Ascending aorta (tissue), 2 donors: ENCODE measurements at regions not wholly inside any gene's neighbourhood (a gene's known extent, or its start where the extent isn't known, plus 50 kb on each side); places are given as distances from the start of the nearest gene placed in this dataset.
A peak's percentile ranks its signal among the peaks of the same experiment; 100 is the strongest.

Experiments used
- DNase-seq, 2 donors: peaks; one replicate each; pipeline ENCODE4 v3.0.0-alpha.2; 2019; ENCODE audit warnings: low spot score in 2 of 2
- H3K27ac ChIP-seq, 2 donors: fragments of 200-600 bp; sonication (generic); one replicate each; pipeline ENCODE4 v1.5.1; 2016 to 2017; ENCODE audit warnings: mild to moderate bottlenecking in 1 of 2
- H3K27me3 ChIP-seq: fragments of 200-600 bp; sonication (generic); one replicate; pipeline ENCODE4 v1.5.1; 2017
- H3K36me3 ChIP-seq, 2 donors: fragments of 200-600 bp; sonication (generic); one replicate each; pipeline ENCODE4 v1.5.1; 2016
- H3K4me1 ChIP-seq, 2 donors: fragments of 200-600 bp; sonication (generic); one replicate each; pipeline ENCODE4 v1.5.1; 2016 to 2017; ENCODE audit warnings: mild to moderate bottlenecking in 1 of 2
- H3K4me3 ChIP-seq, 2 donors: fragments of 200-600 bp; sonication (generic); one replicate each; pipeline ENCODE4 v1.5.1; 2016 to 2017; ENCODE audit warnings: mild to moderate bottlenecking in 1 of 2
- H3K9me3 ChIP-seq, 2 donors: fragments of 200-600 bp; sonication (generic); one replicate each; pipeline ENCODE4 v1.5.1; 2016
- intact Hi-C: fragments of 100-400 bp; cut with DNase I; formaldehyde crosslinking; loops from one replicate; pipeline ENCODE4 v1.15.1; 2023
- TF ChIP-seq, protein P1 (sequence below), 3 experiments: fragments of 200-600 bp in 2 of 3; fragments of 450-650 bp in 1 of 3; sonication (generic) in 2 of 3; IDR thresholded peaks; one replicate each; pipeline ENCODE4 v1.5.1; 2016 to 2019; ENCODE audit warnings: antibody characterized with exemption in 3 of 3, mild to moderate bottlenecking in 1 of 3, moderate library complexity in 1 of 3

DNA sequence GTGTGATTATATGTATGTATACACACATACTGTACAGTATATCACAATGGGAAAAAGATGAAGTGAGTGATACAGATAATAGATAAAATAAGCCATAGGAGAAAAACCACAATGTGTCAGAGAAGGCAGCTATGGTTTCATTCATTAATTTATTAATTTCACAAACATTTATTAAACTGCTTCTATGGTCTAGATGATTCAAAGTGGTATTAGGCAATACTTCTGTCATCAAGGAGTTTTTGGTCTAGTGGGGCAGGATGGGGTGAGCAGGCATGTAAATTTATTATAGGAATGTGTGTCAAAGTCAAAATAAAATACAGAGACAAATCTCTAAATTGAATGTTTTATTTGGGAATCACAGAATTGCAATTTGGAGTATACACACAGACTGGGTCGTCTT is 65.2 kb upstream of the ANKEF1 start:
- intact Hi-C loops, result no loop called here
- TF ChIP-seq, protein P1, sequence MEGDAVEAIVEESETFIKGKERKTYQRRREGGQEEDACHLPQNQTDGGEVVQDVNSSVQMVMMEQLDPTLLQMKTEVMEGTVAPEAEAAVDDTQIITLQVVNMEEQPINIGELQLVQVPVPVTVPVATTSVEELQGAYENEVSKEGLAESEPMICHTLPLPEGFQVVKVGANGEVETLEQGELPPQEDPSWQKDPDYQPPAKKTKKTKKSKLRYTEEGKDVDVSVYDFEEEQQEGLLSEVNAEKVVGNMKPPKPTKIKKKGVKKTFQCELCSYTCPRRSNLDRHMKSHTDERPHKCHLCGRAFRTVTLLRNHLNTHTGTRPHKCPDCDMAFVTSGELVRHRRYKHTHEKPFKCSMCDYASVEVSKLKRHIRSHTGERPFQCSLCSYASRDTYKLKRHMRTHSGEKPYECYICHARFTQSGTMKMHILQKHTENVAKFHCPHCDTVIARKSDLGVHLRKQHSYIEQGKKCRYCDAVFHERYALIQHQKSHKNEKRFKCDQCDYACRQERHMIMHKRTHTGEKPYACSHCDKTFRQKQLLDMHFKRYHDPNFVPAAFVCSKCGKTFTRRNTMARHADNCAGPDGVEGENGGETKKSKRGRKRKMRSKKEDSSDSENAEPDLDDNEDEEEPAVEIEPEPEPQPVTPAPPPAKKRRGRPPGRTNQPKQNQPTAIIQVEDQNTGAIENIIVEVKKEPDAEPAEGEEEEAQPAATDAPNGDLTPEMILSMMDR (IDR thresholded peaks at IDR 0.05), result no peak

GRCh38 chr20:9968015-9968414 is 66.8 kb upstream of the ANKEF1 start:
- Histone ChIP-seq H3K27me3 (no peaks in the 10 kb centered on the region), H3K9me3 (no peaks in the 10 kb centered on the region), H3K4me3 (no peak overlapping the region), H3K36me3 (no peaks in the 10 kb centered on the region), H3K27ac (no peak overlapping the region), H3K4me1 (no peaks in the 10 kb centered on the region)
- TF ChIP-seq, protein P1 (IDR thresholded peaks at IDR 0.05), result no peak
- intact Hi-C loops, result no loop called here
- DNase-seq, result no peak

More for the DNA sequence above, 65.2 kb upstream of the ANKEF1 start:
- no peak overlapping the region for H3K27ac ChIP-seq
- H3K9me3 ChIP-seq, result no peaks in the 10 kb centered on the region
- no peaks in the 10 kb centered on the region for H3K36me3 ChIP-seq
- H3K27me3 ChIP-seq, result no peaks in the 10 kb centered on the region
- no peaks in the 10 kb centered on the region for H3K4me1 ChIP-seq
- DNase-seq, result no peak
- no peak overlapping the region for H3K4me3 ChIP-seq

DNA sequence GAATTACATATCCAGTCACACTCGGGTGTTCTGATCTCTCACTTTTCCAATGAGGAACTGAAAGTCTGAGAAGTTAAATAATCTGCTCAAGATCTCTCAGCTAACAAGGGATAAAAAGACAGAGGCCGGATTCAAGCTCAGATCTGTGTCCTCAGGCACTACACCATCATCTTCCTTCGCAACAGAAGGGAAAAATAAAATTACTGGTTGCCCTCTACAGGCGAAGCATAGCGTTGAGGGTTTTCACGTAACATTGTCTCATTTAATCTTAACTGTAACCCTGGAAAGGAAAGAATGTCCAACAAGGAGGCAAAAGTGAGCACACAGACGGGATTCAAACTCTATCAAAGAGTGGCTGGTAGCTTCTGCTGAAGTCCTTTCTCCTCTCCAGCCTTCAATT is 67.8 kb upstream of the ANKEF1 start:
- intact Hi-C loops, result no loop called here
- no peak overlapping the region for H3K4me3 ChIP-seq
- TF ChIP-seq, protein P1 (IDR thresholded peaks at IDR 0.05), result peak in 1 of 3 experiments; percentile 20
- H3K9me3 ChIP-seq, result no peaks in the 10 kb centered on the region
- no peaks in the 10 kb centered on the region for H3K27me3 ChIP-seq
- no peaks in the 10 kb centered on the region for H3K4me1 ChIP-seq
- no peaks in the 10 kb centered on the region for H3K36me3 ChIP-seq
- H3K27ac ChIP-seq, result no peak overlapping the region
- no peak for DNase-seq

DNA sequence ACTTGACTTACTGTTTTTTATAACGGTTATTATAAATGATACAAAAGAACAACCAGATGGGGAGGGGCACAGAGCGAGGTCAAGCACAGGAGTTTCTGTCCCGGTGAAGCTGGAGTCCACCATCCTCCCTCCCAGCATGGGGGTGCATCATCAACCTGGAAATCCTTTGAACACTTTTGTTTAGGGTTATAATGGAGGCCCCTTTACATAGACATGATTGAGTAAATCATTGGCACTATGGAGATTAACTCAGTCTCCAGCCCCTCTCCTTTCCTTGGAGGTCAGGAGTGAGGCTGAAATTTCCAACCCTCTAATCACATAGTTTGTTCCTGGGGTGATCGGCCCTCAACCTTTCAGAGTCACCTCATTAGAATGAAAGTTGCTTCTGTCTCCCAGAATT is 71.8 kb upstream of the ANKEF1 start:
- Histone ChIP-seq H3K4me1 (no peaks in the 10 kb centered on the region), H3K27me3 (no peaks in the 10 kb centered on the region), H3K36me3 (no peaks in the 10 kb centered on the region), H3K4me3 (no peak overlapping the region), H3K27ac (no peak overlapping the region), H3K9me3 (no peaks in the 10 kb centered on the region)
- DNase-seq, result no peak
- TF ChIP-seq, protein P1 (IDR thresholded peaks at IDR 0.05), result no peak
- intact Hi-C loops, result no loop called here

DNA sequence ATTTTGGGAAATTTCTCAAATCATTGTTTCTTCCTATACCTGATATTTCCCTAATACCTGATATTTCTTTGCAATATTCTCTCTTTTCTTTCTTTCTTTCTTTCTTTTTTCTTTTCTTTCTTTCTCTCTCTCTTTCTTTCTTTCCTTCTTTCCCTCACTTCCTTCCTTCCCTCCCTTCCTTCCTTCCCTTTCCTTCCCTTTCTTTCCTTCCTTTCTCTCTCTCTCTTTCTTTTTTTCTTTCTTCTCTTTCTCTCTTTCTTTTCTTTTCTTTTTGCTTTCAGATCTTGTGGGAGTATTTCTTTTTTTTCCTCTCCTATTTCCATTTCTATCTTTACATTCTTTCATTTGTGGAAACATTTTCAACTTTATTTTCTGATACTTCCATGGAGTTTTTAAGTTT is 76.1 kb upstream of the ANKEF1 start:
- Histone ChIP-seq H3K27ac (no peak overlapping the region), H3K4me1 (no peaks in the 10 kb centered on the region), H3K4me3 (no peak overlapping the region), H3K36me3 (no peaks in the 10 kb centered on the region), H3K9me3 (no peaks in the 10 kb centered on the region), H3K27me3 (no peaks in the 10 kb centered on the region)
- TF ChIP-seq, protein P1 (IDR thresholded peaks at IDR 0.05), result no peak
- DNase-seq, result no peak
- intact Hi-C loops, result no loop called here

GRCh38 chr20:9955646-9956045 is 79.1 kb upstream of the ANKEF1 start:
- no peaks in the 10 kb centered on the region for H3K36me3 ChIP-seq

More at GRCh38 chr20:9955646-9956045, 79.1 kb upstream of the ANKEF1 start:
- intact Hi-C loops, result no loop called here
- Histone ChIP-seq H3K27ac (no peak overlapping the region), H3K4me1 (no peaks in the 10 kb centered on the region), H3K4me3 (no peak overlapping the region), H3K27me3 (no peaks in the 10 kb centered on the region), H3K9me3 (no peaks in the 10 kb centered on the region)
- DNase-seq, result no peak
- TF ChIP-seq, protein P1 (IDR thresholded peaks at IDR 0.05), result no peak
